NCI-H2029 (cell line): ENCODE measurements at regions not wholly inside any gene's neighbourhood (a gene's known extent, or its start where the extent isn't known, plus 50 kb on each side); places are given as distances from the start of the nearest gene placed in this dataset.
"Not testable (repeated sequence)": the region's sequence is repeated elsewhere in the genome, so short reads cannot be mapped to it uniquely, and the experiment has no call there.

Source experiments
- DNase-seq: peaks from one replicate; lab custom pipeline; 2025; lab: John Stamatoyannopoulos, UW

DNA sequence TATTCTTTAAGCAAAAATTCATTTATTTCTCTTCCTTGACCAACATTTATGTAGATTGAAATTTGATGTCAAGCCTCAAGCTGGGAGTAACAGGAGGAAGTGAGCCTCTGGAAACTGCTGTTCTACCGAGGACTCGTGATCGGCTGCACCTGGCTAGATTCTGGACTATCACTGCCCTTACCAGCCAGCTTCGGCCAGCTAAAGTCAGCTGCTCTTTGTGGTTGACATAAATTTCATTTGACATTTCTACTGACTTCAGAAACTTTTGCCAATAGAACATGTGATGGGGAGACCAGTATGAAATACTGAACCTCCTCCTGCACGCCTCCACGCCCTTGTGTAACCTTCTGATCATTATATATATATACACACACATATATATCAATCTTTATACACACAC lies 74.2 kb upstream of the RGPD5 start:
- DNase-seq = no peak

GRCh38 chr2:109720380-109721106 lies 73.6 kb upstream of the RGPD5 start:
- no peak for DNase-seq

- DNase-seq = no peak
These were observed 73.0 kb upstream of the RGPD5 start for GRCh38 chr2:109721135-109721534.

- no peak for DNase-seq
These were observed 72.5 kb upstream of the RGPD5 start for GRCh38 chr2:109721626-109722025.

- DNase-seq = peak; percentile 69
These were observed 72.1 kb upstream of the RGPD5 start for GRCh38 chr2:109722026-109722425.

DNA sequence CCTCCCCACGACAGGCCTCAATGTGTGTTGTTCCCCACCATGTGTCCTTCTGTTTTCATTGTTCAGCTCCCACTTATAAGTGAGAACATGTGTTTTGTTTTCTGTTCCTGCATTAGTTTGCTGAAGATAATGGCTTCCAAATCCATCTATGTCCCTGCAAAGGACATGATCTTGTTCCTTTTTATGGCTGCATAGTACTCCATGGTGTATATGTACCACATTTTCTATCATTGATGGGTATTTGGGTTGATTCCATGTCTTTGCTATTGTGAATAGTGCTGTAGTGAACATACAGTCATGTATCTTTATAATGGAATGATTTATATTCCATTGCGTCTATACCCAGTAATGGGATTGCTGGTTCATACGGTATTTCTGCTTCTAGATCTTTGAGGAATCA lies 71.5 kb upstream of the RGPD5 start:
- not testable (repeated sequence) for DNase-seq

- DNase-seq = not testable (repeated sequence)
These were observed 71.0 kb upstream of the RGPD5 start for GRCh38 chr2:109723153-109723552.

GRCh38 chr2:109724533-109725460 lies 69.3 kb upstream of the RGPD5 start:
- DNase-seq = no peak

DNA sequence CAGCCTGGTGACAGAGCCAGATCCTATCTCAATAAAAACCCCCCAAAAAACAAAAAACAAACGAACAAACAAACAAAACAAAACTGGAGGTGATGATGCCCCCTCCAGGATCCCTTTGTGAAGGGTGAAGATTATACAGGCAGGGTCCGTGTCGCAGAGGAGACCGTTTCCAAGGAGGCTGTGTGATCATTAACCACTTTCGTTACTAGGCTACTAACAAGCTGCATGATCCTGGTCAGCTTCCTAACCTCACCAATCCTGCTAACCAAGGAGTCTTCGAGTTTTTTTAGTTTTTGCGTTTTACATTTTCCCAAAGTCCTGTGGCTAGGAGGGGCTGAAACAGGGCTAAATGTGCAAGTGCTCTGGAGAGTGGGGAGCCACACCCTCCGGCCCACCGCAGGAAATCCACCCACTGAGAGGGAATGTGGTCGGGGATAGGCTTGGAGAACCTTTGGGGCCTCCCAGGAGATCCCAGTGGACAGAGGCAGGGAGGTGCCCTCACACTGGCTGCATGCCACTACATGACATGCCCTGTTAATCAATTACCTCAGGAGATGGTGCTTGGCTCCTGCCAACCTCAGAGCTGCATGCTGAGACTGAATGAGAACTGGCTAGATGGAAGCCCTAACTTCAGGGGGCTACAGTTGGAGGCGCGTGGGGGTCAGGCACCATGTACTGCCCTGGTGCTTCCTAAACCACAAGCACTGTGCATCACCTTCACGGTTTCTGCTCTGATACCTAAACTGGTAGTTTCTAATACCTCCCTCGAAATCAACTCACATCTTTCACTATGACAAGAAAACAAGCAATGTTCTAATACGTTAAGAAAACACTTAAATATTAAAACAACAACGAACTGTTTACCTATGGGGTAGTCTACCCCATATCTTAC lies 67.5 kb upstream of the RGPD5 start:
- DNase-seq = no peak

GRCh38 chr2:109727929-109728447 lies 66.1 kb upstream of the RGPD5 start:
- no peak for DNase-seq

GRCh38 chr2:109733746-109734145 lies 60.4 kb upstream of the RGPD5 start:
- DNase-seq = not testable (repeated sequence)

DNA sequence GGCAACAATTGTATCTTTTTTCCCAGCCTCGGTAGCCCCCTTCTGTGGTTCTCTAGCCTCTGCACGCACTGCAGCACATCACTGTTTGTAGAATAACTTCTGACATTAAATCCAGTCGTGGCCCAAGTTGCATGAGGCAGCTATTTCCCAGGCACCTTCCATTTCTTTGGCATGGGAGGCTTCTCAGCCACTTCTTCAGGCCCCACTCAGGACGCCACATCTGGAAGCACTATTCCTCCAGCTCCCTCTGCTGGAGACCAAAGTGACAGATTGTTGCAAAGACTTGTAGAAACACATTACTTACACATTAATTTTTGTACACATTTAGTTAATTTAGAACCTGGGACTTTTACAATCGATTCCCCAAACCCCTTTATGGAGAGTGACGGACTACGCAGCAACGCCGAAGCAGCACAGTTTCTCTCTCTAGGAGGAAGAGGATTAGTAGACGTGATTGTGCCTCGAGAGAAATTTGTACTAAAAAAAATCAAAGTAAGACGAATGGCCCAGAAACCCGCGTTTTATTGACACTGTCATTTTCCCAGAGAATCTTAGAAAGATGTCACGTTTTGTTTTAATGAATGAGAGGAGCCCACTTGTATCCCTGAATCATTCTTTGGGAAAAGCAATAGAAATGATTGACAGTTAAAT lies 57.8 kb upstream of the RGPD5 start:
- peak; percentile 28 for DNase-seq
